ENCODE measurements at regions not wholly inside any gene's neighbourhood (a gene's known extent, or its start where the extent isn't known, plus 50 kb on each side); places are given as distances from the start of the nearest gene placed in this dataset.

GRCh38 chr10:9081253-9081652 is 1026.8 kb downstream of the GATA3 start:
- Histone ChIP-seq H3K4me3 (no peak overlapping the region), H3K4me2 (ENCODE audit: control insufficient read depth, insufficient read depth) (no peak overlapping the region), H3K9me3 (replicated peaks; ENCODE audit: control insufficient read depth, insufficient read depth, low read length) (no peaks in the 10 kb centered on the region), H3K4me1 (ENCODE audit: control insufficient read depth, insufficient read depth, low read length) (no peaks in the 10 kb centered on the region), H3K9ac (ENCODE audit: control insufficient read depth, insufficient read depth, low read length) (no peak overlapping the region), H3K27me3 (replicated peaks in 1 of 2; ENCODE audit: control insufficient read depth in 2 of 2, insufficient read depth in 2 of 2, low read length in 1 of 2) (no peaks in the 10 kb centered on the region), H3K36me3 (ENCODE audit: control insufficient read depth in 2 of 2, insufficient read depth in 2 of 2, low read length in 1 of 2) (no peaks in the 10 kb centered on the region), H2AFZ (ENCODE audit: control insufficient read depth, low read depth, low read length) (no peak overlapping the region), H3K27ac (ENCODE audit: control insufficient read depth, insufficient read depth) (no peak overlapping the region), H3K79me2 (ENCODE audit: control insufficient read depth, insufficient read depth, low read length) (no peaks in the 10 kb centered on the region), H4K20me1 (ENCODE audit: control insufficient read depth, insufficient read depth) (no peaks in the 10 kb centered on the region)
- intact Hi-C loops (cut with micrococcal nuclease; ENCODE audit: unreplicated experiment) = no loop called here
- ChIA-PET SMC1A (ENCODE audit: uncharacterized antibody, unreplicated experiment) (no interaction called here), POLR2A (no interaction called here), CTCF (no interaction called here), RAD21 (ENCODE audit: unreplicated experiment) (no interaction called here)
- DNase-seq (ENCODE audit: low read depth, low spot score) (no peak), ATAC-seq (no peak), FAIRE-seq (no peak)
- no peak for TF ChIP-seq MXI1 (IDR thresholded peaks at IDR 0.05; ENCODE audit: low read depth, low read length)
- no peak for TF ChIP-seq EP300 (IDR thresholded peaks at IDR 0.05; ENCODE audit: borderline replicate concordance in 1 of 2, control insufficient read depth in 1 of 2, low read depth in 2 of 2, low read length in 2 of 2)
- TF ChIP-seq PAX8 (IDR thresholded peaks at IDR 0.05) = no peak
- TF ChIP-seq ZNF592 (IDR thresholded peaks at IDR 0.05) = no peak
- no peak for TF ChIP-seq PBX3 (IDR thresholded peaks at IDR 0.05; ENCODE audit: insufficient replicate concordance, low read depth, low read length)
- no peak for TF ChIP-seq WRNIP1 (IDR thresholded peaks at IDR 0.05; ENCODE audit: borderline replicate concordance, low read depth, low read length)
- no peak for TF ChIP-seq USF2 (IDR thresholded peaks at IDR 0.05; ENCODE audit: borderline replicate concordance, low read depth, low read length)
- no peak for TF ChIP-seq CBFB (IDR thresholded peaks at IDR 0.05; ENCODE audit: low read depth)
- TF ChIP-seq ZNF24 (IDR thresholded peaks at IDR 0.05) = no peak
- no peak for TF ChIP-seq BMI1 (IDR thresholded peaks at IDR 0.05; ENCODE audit: borderline replicate concordance)
- TF ChIP-seq HDAC6 (IDR thresholded peaks at IDR 0.05; ENCODE audit: unreplicated experiment) = no peak
- no peak for TF ChIP-seq MYB (IDR thresholded peaks at IDR 0.05; ENCODE audit: borderline replicate concordance, low read depth, low read length)
- TF ChIP-seq CHD2 (IDR thresholded peaks at IDR 0.05; ENCODE audit: borderline replicate concordance, low read depth, low read length) = no peak
- no peak for TF ChIP-seq ZNF274 (IDR thresholded peaks at IDR 0.05; ENCODE audit: insufficient read depth, insufficient read length)
- no peak for TF ChIP-seq CBX3 (IDR thresholded peaks at IDR 0.05; ENCODE audit: borderline replicate concordance, low read depth)
- TF ChIP-seq RELB (IDR thresholded peaks at IDR 0.05; ENCODE audit: low read depth) = no peak
- 0% methylated on average over 2 of the region's 2 CpGs for WGBS (ENCODE audit: insufficient coverage, insufficient replicate concordance, low lambda C conversion rate, missing lambda C conversion rate)
- in situ Hi-C loops (cut with MboI) = no loop called here
- BruUV-seq (replicated peaks) = no TSS peak
